Osteocyte (in vitro differentiated cells): ENCODE measurements at regions not wholly inside any gene's neighbourhood (a gene's known extent, or its start where the extent isn't known, plus 50 kb on each side); places are given as distances from the start of the nearest gene placed in this dataset.

ENCODE experiments used
- DNase-seq: peaks from one replicate; pipeline ENCODE4 v3.0.0; 2021; ENCODE audit warnings: mixed read lengths; ENCODE audit not compliant: unreplicated experiment; ENCODE audit errors: extremely low spot score
- H3K27ac Mint-ChIP-seq: one replicate; pipeline ENCODE4 v1.8.0; 2021; ENCODE audit warnings: mild to moderate bottlenecking, mixed read lengths; ENCODE audit not compliant: unreplicated experiment
- H3K27me3 Mint-ChIP-seq: one replicate; pipeline ENCODE4 v1.8.0; 2021; ENCODE audit warnings: mixed read lengths; ENCODE audit not compliant: unreplicated experiment
- H3K36me3 Mint-ChIP-seq: one replicate; pipeline ENCODE4 v1.8.0; 2021; ENCODE audit warnings: mixed read lengths; ENCODE audit not compliant: unreplicated experiment
- H3K4me1 Mint-ChIP-seq: one replicate; pipeline ENCODE4 v1.8.0; 2021; ENCODE audit warnings: mixed read lengths; ENCODE audit not compliant: unreplicated experiment
- H3K4me3 Mint-ChIP-seq: one replicate; pipeline ENCODE4 v1.8.0; 2021; ENCODE audit warnings: mild to moderate bottlenecking, moderate library complexity, mixed read lengths; ENCODE audit not compliant: unreplicated experiment
- H3K9me3 Mint-ChIP-seq: one replicate; pipeline ENCODE4 v1.8.0; 2021; ENCODE audit warnings: mixed read lengths; ENCODE audit not compliant: unreplicated experiment
- CTCF ChIP-seq: fragments of 200-600 bp; sonication (generic); IDR thresholded peaks from 2 replicates; pipeline ENCODE4 v1.5.0; 2021; ENCODE audit warnings: antibody characterized with exemption, mild to moderate bottlenecking, moderate library complexity

DNA sequence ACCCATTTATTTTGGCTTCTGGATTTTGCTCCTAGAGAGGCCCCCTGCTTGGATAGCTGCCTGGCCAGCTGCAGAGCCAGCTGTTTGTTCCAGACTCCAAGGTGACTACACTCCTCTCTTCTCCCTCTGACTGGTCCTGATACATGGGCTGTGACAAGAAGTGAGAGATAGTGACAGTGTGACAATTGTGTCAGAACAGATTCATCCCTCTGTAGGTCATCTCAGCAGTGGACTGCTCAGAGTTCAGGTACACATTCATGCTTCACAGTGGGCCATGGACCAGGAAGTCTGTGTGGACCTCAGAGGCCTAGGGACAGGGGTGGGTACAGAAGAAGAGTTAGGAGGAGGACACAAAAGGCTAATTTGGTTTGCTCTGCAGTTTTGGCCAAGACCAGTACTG, 188.2 kb upstream of the MKLN1 start:
- Mint-ChIP-seq H3K9me3 (peaks cover 9% of the 10 kb centered on the region), H3K4me1 (no peaks in the 10 kb centered on the region), H3K4me3 (no peak overlapping the region), H3K27ac (no peak overlapping the region), H3K27me3 (no peaks in the 10 kb centered on the region), H3K36me3 (no peaks in the 10 kb centered on the region)
- TF ChIP-seq CTCF = no peak
- DNase-seq = no peak

GRCh38 chr7:131141443-131141967, 186.2 kb upstream of the MKLN1 start:
- no peak overlapping the region for H3K4me3 Mint-ChIP-seq
- no peaks in the 10 kb centered on the region for H3K27me3 Mint-ChIP-seq
- H3K9me3 Mint-ChIP-seq = peaks cover 9% of the 10 kb centered on the region
- no peaks in the 10 kb centered on the region for H3K4me1 Mint-ChIP-seq
- no peak for TF ChIP-seq CTCF
- H3K27ac Mint-ChIP-seq = no peak overlapping the region
- DNase-seq = no peak
- no peaks in the 10 kb centered on the region for H3K36me3 Mint-ChIP-seq

GRCh38 chr7:131143869-131144268, 183.8 kb upstream of the MKLN1 start:
- Mint-ChIP-seq H3K27ac (no peak overlapping the region), H3K9me3 (peaks cover 9% of the 10 kb centered on the region)

GRCh38 chr7:131145026-131145425, 182.7 kb upstream of the MKLN1 start:
- Mint-ChIP-seq H3K9me3 (peaks cover 14% of the 10 kb centered on the region), H3K27me3 (peaks cover 6% of the 10 kb centered on the region), H3K27ac (no peak overlapping the region), H3K4me1 (no peaks in the 10 kb centered on the region), H3K36me3 (no peaks in the 10 kb centered on the region), H3K4me3 (no peak overlapping the region)
- DNase-seq = no peak
- no peak for TF ChIP-seq CTCF

More at GRCh38 chr7:131143869-131144268, 183.8 kb upstream of the MKLN1 start:
- H3K27me3 Mint-ChIP-seq = peaks cover 1% of the 10 kb centered on the region
- no peaks in the 10 kb centered on the region for H3K36me3 Mint-ChIP-seq
- DNase-seq = no peak
- H3K4me3 Mint-ChIP-seq = no peak overlapping the region
- no peak for TF ChIP-seq CTCF
- H3K4me1 Mint-ChIP-seq = no peaks in the 10 kb centered on the region

DNA sequence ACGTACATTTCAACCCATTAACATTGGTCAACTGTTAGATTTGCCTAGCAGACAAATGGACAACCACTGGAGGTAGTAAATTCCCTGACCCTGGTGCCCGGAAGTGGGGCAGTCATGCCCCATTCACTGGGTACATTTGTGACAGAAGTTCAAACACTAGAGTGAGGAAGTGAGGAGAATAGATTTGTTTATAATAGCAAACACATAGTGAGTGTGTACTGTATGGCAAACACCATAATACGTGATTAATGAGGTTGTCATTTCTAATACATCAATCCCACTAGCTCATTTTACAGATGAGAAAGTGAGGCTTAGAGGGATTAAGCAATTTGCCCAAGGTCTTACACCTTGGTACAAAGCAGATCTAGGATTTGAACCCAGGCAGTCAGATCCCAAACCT, 181.9 kb upstream of the MKLN1 start:
- H3K9me3 Mint-ChIP-seq = peaks cover 14% of the 10 kb centered on the region
- TF ChIP-seq CTCF = no peak
- H3K4me1 Mint-ChIP-seq = no peaks in the 10 kb centered on the region
- H3K36me3 Mint-ChIP-seq = no peaks in the 10 kb centered on the region
- H3K4me3 Mint-ChIP-seq = no peak overlapping the region
- no peak for DNase-seq
- peaks cover 6% of the 10 kb centered on the region for H3K27me3 Mint-ChIP-seq
- no peak overlapping the region for H3K27ac Mint-ChIP-seq
